ENCODE measurements at regions not wholly inside any gene's neighbourhood (a gene's known extent, or its start where the extent isn't known, plus 50 kb on each side); places are given as distances from the start of the nearest gene placed in this dataset.

DNA sequence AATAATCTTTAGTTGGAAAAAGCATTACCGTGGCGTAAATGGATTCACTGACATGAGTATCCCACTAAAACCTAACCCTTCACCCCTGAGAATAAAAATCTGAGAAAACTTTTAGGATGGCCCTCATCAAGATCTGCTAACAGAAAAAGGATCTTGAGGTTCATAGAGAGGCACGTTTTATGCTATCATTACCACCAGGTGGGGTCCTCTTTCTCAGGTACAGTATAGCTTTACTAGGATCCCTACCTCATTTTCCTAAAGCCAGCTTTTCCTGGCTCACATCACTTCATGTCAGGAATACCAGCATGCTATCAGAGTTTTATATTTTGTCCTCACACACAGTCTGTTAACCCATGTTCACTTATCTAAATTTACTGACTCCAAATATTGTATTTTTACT, 173.7 kb downstream of the POM121L12 start:
- Histone ChIP-seq H3K9me3 (ENCODE audit: control insufficient read depth, insufficient read depth, low read depth, low read length) (no peaks in the 10 kb centered on the region), H3K36me3 (ENCODE audit: control insufficient read depth in 2 of 2, insufficient read depth in 1 of 2, low read length in 2 of 2) (no peaks in the 10 kb centered on the region), H3K4me1 (ENCODE audit: control insufficient read depth, insufficient read depth, low read length) (no peaks in the 10 kb centered on the region), H3K4me3 (ENCODE audit: low read depth, low read length) (no peak overlapping the region), H3K27ac (ENCODE audit: extremely low read depth, low read depth, low read length) (no peak overlapping the region)
- TF ChIP-seq ZNF112 (tag by site-specific recombination; IDR thresholded peaks at IDR 0.05) (no peak), ZNF221 (tag by site-specific recombination; IDR thresholded peaks at IDR 0.05; ENCODE audit: borderline replicate concordance) (no peak), SP7 (tag by site-specific recombination; IDR thresholded peaks at IDR 0.05) (no peak), KLF9 (tag by site-specific recombination; IDR thresholded peaks at IDR 0.05; ENCODE audit: low read depth) (no peak), ZNF654 (tag by site-specific recombination; IDR thresholded peaks at IDR 0.05; ENCODE audit: low read depth) (no peak), ZNF473 (tag by site-specific recombination; IDR thresholded peaks at IDR 0.05) (no peak), SCRT2 (tag by site-specific recombination; IDR thresholded peaks at IDR 0.05) (no peak), OSR2 (tag by site-specific recombination; IDR thresholded peaks at IDR 0.05) (no peak), ZNF626 (tag by site-specific recombination; IDR thresholded peaks at IDR 0.05) (no peak), ZNF670 (tag by site-specific recombination; IDR thresholded peaks at IDR 0.05; ENCODE audit: low read depth) (no peak), ZNF302 (tag by site-specific recombination; IDR thresholded peaks at IDR 0.05; ENCODE audit: low read depth) (no peak), ZNF707 (tag by site-specific recombination; IDR thresholded peaks at IDR 0.05) (no peak), RBAK (tag by site-specific recombination; IDR thresholded peaks at IDR 0.05) (no peak)
- TF ChIP-seq, protein P1, sequence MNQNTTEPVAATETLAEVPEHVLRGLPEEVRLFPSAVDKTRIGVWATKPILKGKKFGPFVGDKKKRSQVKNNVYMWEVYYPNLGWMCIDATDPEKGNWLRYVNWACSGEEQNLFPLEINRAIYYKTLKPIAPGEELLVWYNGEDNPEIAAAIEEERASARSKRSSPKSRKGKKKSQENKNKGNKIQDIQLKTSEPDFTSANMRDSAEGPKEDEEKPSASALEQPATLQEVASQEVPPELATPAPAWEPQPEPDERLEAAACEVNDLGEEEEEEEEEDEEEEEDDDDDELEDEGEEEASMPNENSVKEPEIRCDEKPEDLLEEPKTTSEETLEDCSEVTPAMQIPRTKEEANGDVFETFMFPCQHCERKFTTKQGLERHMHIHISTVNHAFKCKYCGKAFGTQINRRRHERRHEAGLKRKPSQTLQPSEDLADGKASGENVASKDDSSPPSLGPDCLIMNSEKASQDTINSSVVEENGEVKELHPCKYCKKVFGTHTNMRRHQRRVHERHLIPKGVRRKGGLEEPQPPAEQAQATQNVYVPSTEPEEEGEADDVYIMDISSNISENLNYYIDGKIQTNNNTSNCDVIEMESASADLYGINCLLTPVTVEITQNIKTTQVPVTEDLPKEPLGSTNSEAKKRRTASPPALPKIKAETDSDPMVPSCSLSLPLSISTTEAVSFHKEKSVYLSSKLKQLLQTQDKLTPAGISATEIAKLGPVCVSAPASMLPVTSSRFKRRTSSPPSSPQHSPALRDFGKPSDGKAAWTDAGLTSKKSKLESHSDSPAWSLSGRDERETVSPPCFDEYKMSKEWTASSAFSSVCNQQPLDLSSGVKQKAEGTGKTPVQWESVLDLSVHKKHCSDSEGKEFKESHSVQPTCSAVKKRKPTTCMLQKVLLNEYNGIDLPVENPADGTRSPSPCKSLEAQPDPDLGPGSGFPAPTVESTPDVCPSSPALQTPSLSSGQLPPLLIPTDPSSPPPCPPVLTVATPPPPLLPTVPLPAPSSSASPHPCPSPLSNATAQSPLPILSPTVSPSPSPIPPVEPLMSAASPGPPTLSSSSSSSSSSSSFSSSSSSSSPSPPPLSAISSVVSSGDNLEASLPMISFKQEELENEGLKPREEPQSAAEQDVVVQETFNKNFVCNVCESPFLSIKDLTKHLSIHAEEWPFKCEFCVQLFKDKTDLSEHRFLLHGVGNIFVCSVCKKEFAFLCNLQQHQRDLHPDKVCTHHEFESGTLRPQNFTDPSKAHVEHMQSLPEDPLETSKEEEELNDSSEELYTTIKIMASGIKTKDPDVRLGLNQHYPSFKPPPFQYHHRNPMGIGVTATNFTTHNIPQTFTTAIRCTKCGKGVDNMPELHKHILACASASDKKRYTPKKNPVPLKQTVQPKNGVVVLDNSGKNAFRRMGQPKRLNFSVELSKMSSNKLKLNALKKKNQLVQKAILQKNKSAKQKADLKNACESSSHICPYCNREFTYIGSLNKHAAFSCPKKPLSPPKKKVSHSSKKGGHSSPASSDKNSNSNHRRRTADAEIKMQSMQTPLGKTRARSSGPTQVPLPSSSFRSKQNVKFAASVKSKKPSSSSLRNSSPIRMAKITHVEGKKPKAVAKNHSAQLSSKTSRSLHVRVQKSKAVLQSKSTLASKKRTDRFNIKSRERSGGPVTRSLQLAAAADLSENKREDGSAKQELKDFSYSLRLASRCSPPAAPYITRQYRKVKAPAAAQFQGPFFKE (tag by site-specific recombination; IDR thresholded peaks at IDR 0.05; ENCODE audit: borderline replicate concordance): no peak
- TF ChIP-seq, protein P2, sequence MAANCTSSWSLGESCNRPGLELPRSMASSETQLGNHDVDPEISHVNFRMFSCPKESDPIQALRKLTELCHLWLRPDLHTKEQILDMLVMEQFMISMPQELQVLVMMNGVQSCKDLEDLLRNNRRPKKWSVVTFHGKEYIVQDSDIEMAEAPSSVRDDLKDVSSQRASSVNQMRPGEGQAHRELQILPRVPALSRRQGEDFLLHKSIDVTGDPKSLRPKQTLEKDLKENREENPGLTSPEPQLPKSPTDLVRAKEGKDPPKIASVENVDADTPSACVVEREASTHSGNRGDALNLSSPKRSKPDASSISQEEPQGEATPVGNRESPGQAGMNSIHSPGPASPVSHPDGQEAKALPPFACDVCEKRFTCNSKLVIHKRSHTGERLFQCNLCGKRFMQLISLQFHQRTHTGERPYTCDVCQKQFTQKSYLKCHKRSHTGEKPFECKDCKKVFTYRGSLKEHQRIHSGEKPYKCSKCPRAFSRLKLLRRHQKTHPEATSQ (tag by site-specific recombination; IDR thresholded peaks at IDR 0.05): no peak
- TF ChIP-seq, protein P3, sequence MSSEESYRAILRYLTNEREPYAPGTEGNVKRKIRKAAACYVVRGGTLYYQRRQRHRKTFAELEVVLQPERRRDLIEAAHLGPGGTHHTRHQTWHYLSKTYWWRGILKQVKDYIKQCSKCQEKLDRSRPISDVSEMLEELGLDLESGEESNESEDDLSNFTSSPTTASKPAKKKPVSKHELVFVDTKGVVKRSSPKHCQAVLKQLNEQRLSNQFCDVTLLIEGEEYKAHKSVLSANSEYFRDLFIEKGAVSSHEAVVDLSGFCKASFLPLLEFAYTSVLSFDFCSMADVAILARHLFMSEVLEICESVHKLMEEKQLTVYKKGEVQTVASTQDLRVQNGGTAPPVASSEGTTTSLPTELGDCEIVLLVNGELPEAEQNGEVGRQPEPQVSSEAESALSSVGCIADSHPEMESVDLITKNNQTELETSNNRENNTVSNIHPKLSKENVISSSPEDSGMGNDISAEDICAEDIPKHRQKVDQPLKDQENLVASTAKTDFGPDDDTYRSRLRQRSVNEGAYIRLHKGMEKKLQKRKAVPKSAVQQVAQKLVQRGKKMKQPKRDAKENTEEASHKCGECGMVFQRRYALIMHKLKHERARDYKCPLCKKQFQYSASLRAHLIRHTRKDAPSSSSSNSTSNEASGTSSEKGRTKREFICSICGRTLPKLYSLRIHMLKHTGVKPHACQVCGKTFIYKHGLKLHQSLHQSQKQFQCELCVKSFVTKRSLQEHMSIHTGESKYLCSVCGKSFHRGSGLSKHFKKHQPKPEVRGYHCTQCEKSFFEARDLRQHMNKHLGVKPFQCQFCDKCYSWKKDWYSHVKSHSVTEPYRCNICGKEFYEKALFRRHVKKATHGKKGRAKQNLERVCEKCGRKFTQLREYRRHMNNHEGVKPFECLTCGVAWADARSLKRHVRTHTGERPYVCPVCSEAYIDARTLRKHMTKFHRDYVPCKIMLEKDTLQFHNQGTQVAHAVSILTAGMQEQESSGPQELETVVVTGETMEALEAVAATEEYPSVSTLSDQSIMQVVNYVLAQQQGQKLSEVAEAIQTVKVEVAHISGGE (tag by site-specific recombination; conservative IDR thresholded peaks at IDR 0.05; ENCODE audit: low read depth): no peak
- TF ChIP-seq, protein P4, sequence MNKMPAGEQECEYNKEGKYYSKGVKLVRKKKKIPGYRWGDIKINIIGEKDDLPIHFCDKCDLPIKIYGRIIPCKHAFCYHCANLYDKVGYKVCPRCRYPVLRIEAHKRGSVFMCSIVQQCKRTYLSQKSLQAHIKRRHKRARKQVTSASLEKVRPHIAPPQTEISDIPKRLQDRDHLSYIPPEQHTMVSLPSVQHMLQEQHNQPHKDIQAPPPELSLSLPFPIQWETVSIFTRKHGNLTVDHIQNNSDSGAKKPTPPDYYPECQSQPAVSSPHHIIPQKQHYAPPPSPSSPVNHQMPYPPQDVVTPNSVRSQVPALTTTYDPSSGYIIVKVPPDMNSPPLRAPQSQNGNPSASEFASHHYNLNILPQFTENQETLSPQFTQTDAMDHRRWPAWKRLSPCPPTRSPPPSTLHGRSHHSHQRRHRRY (tag by site-specific recombination; IDR thresholded peaks at IDR 0.05): no peak
- TF ChIP-seq, protein P5, sequence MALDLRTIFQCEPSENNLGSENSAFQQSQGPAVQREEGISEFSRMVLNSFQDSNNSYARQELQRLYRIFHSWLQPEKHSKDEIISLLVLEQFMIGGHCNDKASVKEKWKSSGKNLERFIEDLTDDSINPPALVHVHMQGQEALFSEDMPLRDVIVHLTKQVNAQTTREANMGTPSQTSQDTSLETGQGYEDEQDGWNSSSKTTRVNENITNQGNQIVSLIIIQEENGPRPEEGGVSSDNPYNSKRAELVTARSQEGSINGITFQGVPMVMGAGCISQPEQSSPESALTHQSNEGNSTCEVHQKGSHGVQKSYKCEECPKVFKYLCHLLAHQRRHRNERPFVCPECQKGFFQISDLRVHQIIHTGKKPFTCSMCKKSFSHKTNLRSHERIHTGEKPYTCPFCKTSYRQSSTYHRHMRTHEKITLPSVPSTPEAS (tag by site-specific recombination; IDR thresholded peaks at IDR 0.05): no peak
- CTCF ChIA-PET: no interaction called here
- POLR2A ChIA-PET: no interaction called here
